HuH-7.5 (cell line): ENCODE measurements at regions not wholly inside any gene's neighbourhood (a gene's known extent, or its start where the extent isn't known, plus 50 kb on each side); places are given as distances from the start of the nearest gene placed in this dataset.
"Not testable (repeated sequence)": the region's sequence is repeated elsewhere in the genome, so short reads cannot be mapped to it uniquely, and the experiment has no call there.

Source experiments
- DNase-seq: peaks from one replicate; pipeline ENCODE4 v3.0.0; 2011; ENCODE audit warnings: low spot score

DNA sequence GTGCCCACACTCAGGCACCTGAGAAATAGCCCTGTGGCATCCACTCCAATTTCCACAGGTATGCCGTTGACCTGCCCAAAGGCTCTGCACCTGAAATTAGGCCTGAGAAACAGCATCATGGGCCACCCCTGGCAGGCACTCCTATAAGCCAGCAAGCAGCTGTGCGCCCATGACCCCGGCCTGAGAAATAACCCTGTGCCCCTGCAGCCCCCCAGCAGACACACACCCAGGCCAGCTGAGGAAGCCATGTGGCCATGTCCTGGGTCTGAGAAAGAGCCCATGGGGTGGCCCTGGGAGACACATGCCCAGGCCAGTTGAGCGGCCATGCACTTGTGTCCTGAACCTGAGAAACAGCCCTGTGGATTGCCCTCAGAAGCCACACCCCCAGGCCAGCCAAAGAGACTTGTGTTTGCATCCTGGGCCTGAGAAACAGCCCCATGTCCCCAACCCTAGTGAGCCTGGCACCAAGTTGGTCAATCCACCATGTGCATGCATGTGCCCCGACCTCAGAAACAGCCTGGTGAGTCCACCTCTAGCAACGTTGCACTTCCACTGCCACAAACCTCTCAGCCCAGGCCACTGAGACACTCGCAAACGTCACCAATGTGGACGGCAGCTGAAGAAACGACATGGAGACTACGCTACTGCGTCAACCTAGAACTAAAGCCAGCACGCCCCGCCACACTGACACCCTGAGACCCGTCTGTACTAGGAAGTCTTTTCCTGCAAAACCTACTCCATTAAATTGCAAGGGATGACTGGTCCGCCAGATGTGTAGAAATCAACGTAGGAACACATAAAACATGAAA lies 411.9 kb downstream of the TMEM121 start:
- no peak for DNase-seq

DNA sequence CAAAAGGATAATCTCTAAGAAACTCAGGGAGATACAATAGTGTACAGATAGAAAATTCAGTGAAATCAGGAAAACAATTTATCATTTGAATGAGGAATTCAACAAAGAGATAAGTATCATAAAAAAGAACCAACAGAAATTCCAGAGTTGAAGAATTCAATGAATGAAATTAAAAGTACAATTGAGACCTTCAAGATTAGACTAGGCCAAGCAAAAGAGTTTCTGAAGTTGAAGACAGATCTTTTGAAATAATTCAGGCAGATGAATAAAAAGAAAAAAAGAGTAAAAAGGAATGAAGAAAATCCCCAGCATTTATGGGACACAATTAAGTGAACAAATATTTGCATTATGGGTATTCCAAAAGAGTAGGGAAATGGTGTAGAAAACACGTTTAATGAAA lies 412.6 kb downstream of the TMEM121 start:
- DNase-seq: no peak

DNA sequence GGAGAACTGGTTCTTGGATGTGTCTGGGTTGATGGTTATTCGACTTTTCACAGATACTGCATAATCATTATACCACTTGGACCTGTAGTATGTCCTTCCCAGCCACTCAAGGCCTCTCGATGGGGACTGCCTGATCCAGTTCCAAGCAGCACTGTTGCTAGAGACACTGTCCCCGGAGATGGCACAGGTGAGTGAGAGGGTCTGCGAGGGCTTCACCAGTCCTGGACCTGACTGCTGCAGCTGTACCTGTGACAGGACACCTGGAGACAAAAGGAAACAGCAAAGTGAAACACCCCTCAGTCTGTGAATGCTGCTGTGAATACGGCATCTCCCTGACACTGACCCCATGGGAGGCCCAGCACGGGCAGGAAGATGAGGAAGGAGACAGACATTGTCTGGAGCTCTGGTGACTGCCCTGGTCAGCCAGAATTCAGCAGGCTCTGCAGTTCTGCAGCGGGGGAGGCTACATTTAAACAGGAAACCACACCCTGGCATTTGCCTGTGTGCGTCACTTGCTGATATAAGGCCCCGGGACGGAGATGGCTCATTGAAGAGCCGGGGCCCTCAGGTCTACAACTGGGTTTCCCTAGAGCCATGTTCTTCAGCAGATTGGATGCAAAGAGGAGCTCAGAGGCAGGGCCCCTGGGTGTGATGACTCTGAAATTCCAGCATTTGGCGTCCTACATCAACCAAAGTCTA lies 413.6 kb downstream of the TMEM121 start:
- DNase-seq: no peak

DNA sequence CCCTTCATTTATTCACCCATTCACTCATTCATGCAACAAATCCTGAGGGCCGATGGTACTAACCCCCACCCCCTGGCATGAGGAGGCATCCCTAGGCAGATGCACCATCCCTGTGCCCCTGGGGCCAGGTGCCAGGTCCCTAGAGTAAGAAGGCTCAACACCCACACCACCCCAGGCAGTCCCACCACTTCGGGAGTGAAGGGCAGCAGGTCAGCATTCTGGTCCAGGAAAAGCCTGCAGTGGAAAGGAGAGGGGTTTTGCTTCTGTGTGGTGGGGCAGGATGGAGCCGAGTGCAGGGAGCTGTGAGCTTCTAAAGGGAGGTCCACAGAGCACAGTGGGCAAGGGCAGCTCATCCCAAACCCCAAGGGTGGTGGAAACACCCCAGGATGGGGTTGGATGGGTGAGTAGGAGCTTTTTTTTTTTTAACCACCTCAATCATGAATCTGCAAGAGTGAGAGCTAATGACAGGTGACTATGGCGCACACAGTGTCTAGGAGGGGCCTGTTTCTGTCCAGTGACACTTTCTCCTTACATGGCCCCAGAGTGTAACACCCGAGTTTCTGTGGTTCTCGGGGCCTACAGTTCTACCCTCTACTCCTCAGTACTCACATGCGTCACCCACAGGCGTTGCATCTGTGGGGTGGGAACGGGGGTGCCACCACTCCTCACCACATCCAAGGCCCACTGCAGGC lies 414.3 kb downstream of the TMEM121 start:
- DNase-seq: no peak

DNA sequence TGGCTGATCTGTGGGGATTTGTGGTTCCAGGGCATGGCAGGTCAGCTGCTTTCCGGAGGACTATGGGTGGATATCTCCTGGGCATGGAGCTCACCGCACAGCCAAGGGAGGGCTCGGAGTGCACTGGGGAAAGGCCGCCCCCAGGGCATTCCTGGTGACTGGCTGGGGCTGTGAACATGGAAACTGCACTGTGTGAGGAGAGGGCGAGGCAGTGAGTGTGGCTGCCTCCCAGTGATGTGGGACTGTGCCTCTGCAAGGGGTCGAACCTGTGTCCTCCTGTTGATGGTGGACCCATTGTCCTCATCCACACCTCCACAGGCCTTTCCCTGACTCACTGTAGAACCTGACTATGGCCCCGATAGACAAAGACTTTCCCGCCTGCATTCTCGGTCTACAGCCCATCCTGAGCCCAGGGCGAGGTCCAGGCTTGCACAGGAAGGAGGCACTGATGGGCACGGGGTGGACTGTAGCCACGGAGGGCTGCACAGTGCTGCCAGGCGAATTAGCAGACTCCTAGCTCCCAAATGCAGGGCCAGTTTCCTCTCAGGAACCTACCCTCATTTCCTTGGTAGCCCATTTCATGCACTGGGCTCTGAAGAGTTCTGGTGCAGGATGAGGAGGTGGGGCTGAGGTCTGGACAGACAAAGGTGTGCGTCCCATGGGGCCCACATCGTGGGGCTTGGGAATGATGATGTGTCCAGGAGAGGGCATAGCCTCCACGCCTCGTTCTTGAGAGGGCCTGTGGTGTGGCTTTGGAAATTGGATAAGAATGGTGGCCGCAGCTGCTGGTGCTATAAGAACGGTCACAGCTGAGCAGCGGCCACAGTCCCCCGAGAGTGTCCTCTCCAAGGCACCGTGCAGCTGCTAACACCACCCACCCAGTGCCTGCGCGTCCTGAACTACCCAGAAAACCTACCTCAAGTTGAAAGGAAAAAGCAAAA lies 415.1 kb downstream of the TMEM121 start:
- no peak for DNase-seq

DNA sequence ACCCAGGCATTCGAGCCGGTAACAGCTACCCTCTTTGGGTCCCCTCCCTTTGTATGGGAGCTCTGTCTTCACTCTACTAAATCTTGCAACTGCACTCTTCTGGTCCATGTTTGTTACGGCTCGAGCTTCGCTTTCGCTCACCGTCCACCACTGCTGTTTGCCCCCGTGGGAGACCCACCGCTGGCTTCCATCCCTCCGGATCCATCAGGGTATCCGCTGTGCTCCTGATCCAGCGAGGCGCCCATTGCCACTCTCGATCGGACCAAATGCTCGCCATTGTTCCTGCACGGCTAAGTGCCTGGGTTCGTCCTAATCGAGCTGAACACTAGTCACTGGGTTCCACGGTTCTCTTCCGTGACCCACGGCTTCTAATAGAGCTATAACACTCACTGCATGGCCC lies 416.3 kb downstream of the TMEM121 start:
- not testable (repeated sequence) for DNase-seq

DNA sequence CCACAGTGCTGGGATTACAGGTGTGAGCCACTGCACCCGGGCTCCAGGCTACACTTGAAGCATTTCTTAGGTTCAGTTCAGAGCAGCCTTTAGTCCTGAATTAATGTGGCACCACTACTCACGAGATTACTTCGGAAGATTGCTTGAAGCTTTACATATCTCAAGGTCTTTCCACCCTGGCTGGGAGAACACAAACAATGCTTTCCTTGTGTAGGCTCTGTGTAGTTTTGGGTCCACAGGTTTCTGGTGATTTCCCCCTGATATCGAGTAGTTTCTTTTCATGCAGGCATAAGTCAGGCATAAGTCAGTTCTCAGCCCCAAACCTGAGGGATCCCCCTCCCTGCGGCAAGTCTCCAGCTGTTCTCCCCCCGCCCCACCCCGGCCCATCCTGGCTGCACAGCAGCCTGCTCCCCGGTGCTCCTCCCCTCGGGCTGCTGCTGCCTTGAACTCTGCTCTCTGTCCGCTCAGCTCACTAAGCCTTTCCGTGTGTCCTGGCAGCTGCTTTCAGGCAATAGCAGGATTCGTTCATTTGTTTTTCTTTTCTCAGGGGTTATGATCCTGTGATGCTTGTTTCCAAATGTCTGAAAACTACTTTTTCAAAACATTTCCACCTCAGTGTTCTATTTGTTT lies 417.7 kb downstream of the TMEM121 start:
- no peak for DNase-seq

DNA sequence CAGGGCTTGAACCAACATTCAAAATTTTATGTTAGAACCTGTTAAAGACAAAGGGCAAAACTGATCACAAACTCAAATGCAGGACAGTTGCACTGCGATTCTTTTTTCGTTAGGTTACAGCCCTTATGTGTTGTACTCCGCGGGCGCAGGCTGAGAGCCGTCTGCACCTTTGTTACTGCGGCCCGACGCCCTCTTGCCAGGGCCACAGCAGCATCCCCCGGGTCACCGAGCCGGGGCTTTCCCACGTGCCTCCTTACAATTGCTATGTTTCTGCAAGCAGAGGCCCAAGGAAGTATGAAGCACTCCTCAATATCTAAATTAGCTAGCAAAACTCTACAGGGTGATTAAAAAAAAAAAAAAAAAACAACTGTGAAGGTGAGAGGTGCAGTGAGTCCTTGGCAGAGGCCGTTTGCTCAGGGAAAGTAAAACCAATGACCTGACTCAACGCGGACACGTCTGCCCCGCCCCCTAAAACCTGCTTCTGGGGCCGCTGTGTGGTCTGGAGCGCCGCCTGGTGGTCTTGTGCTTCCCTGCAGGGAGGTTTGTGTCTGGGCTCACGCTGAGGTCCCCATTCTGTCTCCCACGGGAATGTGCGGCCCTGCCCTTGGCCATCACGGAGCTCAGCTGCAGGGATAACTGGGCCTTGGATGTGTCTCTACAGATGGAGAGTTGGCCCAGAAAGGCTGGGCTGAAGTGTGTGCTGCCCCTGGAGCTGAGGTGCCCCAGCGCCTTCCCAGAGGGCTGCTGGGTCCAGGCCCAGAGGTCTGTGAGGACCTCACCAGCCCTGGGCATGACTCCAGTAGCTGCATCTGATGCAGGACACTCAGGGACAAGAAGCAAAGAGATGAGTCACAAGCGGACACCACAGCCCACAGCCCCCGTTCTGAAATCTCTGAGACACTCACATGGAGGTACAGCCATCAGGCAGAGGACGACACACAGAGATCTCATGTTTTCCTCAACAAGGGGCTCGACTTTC lies 418.5 kb downstream of the TMEM121 start:
- peak; percentile 34 for DNase-seq

DNA sequence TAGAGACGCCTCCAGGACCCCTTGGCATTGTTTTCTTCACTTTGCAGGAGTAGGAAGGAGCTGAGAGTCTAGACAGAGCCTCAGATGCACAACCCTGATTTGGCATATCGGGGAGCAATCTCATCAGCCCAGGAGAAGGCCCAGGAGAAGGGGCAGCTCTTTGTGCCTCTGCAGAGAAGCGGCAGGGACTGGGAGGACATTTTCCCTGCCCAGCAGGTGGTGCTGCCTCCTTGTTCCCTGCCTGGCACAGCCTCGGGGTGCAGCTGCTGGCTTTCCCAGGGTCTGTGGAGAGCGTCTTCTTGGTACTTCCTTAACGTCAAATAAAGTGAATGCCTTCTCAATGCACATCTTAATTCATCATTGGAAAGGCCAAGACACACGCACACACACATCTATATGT lies 419.5 kb downstream of the TMEM121 start:
- DNase-seq: no peak

DNA sequence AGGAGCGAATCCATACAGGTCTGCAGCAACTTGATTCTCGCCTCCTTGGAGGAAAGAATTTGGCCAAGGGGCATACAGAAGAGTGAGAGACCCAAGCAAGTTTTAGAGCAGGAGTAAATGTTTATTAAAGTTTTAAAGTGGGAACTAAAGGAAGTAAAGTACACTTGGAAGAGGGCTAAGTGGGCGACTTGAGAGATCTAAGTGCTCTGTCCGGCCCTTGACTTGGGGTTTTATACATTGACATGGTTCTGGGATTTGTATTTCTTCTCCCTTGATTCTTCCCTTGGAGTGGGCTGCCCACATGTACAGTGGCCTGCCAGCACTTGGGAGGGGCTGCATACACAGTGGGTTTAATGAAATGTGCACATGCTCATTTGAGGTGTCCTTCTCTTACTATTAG lies 421.2 kb downstream of the TMEM121 start:
- no peak for DNase-seq

DNA sequence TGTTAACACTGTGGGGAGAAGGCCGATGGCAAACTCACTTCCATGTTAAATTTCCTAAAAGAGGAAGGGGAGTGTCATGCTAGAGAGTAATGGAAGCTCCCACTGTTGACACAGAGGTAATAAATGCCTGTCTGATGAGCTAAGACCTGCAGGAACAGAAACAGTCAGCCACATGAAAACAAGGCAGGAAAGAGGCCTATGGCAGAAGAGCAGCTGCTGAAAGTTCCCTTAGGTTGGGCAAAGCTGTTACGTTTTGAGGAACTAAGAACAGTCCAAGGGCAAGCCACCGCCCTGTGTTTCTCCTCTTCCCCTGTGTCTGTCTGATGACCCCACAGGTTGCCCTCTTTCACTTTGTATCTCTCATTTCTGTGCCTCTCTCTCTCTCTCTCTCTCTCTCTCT lies 422.6 kb downstream of the TMEM121 start:
- DNase-seq: not testable (repeated sequence)

DNA sequence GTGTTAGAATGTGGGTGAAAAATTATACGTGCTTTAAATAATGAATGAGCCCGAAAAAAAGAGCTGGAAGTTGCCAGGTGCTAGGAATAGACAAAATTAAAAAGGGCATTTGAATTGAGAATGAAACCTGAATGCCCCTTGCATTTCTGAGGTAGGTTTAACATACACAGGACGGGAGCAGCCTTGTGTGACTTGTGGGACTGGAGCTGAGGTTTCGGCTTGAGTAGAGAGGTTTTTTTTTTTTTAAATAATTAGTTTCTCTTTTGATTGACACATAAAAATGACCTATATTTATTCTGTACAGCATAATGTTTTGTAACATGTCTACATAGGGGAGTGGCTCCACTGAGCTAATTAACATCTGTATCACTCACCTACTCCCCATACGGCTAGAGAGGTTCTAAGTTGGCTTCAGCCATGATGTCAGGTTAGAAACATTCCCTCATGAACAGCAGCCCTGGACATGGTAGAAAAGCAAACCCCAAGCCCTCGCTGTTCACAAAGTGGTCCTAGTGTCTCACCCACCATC lies 424.0 kb downstream of the TMEM121 start:
- not testable (repeated sequence) for DNase-seq

DNA sequence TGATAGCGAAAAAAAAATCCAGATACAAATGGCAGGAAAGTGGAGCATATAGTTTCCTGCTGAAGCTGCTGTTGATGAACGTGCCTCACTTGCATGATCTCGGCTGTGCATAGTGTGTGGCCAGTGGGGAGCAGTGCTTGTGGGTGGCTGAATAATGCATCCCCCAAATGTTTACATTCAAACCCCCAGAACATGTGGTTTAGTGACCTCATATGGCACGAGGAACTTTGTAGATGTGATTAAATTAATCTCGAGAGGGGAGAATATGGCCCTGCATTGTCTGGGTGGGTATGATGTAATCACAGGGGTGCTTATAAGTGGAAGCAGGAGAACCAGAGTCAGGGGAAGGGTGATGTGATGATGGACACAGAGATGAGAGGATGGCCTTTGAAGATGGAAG lies 425.0 kb downstream of the TMEM121 start:
- no peak for DNase-seq

DNA sequence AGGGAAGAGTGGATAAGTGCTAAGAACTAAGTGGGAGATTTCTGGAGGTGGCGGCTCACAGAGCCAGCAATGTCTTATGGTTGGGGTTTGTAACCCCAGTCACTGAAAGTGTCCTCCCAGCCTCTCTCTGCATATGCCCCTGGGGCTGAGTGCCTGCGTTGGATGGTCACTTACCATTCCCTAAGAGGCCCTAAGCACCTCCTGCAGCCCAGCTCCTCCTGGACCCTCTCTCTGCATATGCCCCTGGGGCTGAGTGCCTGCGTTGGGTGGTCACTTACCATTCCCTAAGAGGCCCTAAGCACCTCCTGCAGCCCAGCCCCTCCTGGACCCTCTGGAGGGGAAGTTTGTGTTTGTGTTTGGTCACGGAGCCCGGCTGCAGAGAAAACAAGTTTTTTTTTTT lies 425.8 kb downstream of the TMEM121 start:
- DNase-seq: no peak

DNA sequence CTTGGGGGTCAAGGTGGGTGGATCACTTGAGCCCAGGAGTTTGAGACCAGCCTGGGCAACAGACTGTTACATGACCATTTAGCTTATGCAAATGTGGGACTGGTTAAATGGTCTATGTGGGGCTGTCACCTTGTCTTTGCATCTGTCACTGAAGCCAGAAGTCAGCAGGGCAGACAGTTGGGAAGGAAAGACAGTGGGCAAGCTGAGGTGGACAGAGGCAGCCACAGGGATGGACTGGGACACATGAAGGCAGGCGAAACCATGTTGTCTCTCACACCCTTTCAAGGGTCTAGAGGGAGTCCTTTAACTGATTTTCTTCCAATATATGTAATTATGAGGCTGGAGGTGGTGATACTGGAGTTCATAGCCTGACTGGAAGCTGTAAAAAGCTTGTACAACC lies 426.4 kb downstream of the TMEM121 start:
- DNase-seq: no peak

DNA sequence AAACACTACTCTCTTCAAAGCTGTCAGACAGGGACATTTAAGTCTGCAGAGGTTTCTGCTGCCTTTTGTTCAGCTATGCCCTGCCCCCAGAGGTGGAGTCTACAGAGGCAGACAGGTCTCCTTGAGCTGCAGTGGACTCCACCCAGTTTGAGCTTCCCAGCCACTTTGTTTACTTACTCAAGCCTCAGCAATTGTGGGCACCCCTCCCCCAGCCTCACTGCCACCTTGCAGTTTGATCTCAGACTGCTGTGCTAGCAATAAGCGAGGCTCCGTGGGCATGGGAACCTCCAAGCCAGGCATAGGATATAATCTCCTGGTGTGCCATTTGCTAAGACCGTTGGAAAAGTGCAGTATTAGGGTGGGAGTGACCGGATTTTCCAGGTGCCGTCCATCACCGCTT lies 435.2 kb downstream of the TMEM121 start:
- not testable (repeated sequence) for DNase-seq

DNA sequence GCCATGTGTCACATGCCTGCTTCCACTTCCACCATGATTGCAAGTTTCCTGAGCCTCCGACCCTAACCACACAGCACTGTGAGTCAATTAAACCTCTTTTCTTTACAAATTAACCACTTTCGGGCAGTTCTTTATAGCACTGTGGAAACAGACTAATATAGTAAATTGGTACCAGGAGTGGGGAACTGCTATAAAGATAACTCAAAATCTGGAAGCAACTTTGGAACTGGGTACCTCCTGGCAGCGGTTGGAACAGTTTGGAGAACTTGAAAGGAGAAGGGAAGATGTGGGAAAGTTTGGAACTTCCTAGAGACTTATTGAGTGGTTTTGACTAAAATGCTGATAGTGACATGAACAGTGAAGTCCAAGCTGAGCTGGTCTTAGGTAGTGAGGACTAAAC lies 436.1 kb downstream of the TMEM121 start:
- no peak for DNase-seq

DNA sequence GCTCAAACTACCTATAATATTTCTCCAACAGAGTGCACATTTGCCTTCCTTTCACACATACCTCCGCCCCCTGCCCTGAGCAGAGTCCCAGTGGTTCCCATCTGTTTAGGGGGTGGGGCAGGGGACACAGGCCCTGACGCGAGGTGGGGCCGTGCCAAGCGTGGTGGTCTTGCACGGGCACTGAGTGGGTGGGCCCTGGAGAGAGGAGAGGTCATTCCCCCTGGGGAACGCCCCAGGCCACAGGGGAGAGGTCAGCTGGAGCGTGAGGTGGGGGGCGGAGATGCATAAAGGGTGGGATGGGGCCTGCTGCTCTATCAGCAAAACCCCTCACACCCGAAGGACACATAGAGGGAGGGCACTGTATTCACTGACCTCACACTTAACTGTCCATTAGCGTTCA lies 441.9 kb downstream of the TMEM121 start:
- DNase-seq: no peak

DNA sequence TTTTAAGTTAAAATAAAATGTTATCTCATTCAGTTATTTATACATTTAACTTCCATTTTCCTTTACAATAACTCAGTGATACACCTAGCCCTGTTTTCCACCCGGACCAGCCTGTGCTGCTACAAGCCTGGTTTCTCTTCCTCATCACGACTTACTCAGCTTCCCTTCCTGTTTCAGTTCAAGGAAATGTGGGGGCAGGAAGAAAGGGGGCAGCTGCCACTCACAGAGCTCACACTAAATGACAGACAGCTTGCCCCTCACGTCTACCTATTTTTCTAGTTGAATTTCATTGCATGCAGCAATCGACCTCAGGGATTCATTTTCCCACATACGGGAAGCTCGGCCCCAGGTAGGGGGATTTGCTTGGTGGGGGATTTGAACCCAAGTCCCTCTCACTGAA lies 442.6 kb downstream of the TMEM121 start:
- DNase-seq: not testable (repeated sequence)

DNA sequence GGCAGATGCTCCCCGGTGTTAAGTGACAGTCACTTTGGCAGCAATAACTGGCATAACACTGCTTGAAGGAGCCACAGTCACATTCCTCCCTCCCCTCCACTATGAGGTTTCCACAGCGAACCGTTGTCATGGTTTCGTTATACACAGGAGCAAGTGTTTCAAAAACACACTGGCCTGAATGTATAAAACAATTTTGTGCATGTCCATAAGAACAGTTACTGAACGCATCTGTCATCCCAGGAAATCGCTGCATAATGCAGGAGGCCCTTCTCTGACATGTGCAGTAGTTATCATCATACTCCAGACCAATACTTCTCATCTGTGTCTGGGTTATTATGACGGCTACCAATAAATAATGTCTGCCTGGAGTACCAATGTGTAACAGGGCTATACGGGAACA lies 444.4 kb downstream of the TMEM121 start:
- not testable (repeated sequence) for DNase-seq
